MCF 10A (cell line): ENCODE measurements at regions not wholly inside any gene's neighbourhood (a gene's known extent, or its start where the extent isn't known, plus 50 kb on each side); places are given as distances from the start of the nearest gene placed in this dataset.

Source experiments
- BruUV-seq: library from RNA; stranded (reverse); fragments of 400-500 nt; replicated peaks from 2 replicates; lab custom pipeline; 2021; lab: Mats Ljungman, UMichigan
- CTCF ChIA-PET: fragments of 300-600 bp; sonication (Branson Sonifier 250); formaldehyde crosslinking; extraction: SDS; loops from one replicate; lab custom pipeline; 2021; ENCODE audit warnings: antibody characterized with exemption, inconsistent platforms; lab: Yijun Ruan, JAX
- POLR2A ChIA-PET: fragments of 300-600, 350-650 bp; sonication (Branson Sonifier 250); formaldehyde crosslinking; extraction: SDS; loops from one replicate; lab custom pipeline; 2020; ENCODE audit warnings: antibody characterized with exemption, inconsistent platforms; lab: Yijun Ruan, JAX
- DNase-seq: peaks from one replicate; pipeline ENCODE4 v3.0.0-alpha.2; 2018; ENCODE audit not compliant: unreplicated experiment
- H3K27ac Mint-ChIP-seq: one replicate; pipeline ENCODE4 v1.8.0; 2022; ENCODE audit warnings: mild to moderate bottlenecking, low read depth, mixed read lengths; ENCODE audit not compliant: unreplicated experiment
- H3K27me3 Mint-ChIP-seq: one replicate; pipeline ENCODE4 v1.8.0; 2022; ENCODE audit warnings: mixed read lengths; ENCODE audit not compliant: insufficient read depth, unreplicated experiment
- H3K36me3 Mint-ChIP-seq: one replicate; pipeline ENCODE4 v1.8.0; 2022; ENCODE audit warnings: mild to moderate bottlenecking, moderate library complexity, mixed read lengths; ENCODE audit not compliant: insufficient read depth, unreplicated experiment
- H3K4me1 Mint-ChIP-seq: one replicate; pipeline ENCODE4 v1.8.0; 2022; ENCODE audit warnings: mixed read lengths; ENCODE audit not compliant: insufficient read depth, unreplicated experiment
- H3K4me3 Mint-ChIP-seq: one replicate; pipeline ENCODE4 v1.8.0; 2022; ENCODE audit warnings: mild to moderate bottlenecking, moderate library complexity, mixed read lengths; ENCODE audit not compliant: unreplicated experiment
- H3K9me3 Mint-ChIP-seq: one replicate; pipeline ENCODE4 v1.8.0; 2022; ENCODE audit warnings: mixed read lengths; ENCODE audit not compliant: unreplicated experiment
- CTCF ChIP-seq: fragments of 200-600 bp; IDR thresholded peaks from one replicate; pipeline ENCODE4 v1.8.0; 2022; ENCODE audit warnings: antibody characterized with exemption, mild to moderate bottlenecking; ENCODE audit not compliant: unreplicated experiment
- intact Hi-C: fragments of 100-400 bp; cut with micrococcal nuclease; formaldehyde crosslinking; loops from 2 replicates; pipeline ENCODE4 v1.14.1; 2022

DNA sequence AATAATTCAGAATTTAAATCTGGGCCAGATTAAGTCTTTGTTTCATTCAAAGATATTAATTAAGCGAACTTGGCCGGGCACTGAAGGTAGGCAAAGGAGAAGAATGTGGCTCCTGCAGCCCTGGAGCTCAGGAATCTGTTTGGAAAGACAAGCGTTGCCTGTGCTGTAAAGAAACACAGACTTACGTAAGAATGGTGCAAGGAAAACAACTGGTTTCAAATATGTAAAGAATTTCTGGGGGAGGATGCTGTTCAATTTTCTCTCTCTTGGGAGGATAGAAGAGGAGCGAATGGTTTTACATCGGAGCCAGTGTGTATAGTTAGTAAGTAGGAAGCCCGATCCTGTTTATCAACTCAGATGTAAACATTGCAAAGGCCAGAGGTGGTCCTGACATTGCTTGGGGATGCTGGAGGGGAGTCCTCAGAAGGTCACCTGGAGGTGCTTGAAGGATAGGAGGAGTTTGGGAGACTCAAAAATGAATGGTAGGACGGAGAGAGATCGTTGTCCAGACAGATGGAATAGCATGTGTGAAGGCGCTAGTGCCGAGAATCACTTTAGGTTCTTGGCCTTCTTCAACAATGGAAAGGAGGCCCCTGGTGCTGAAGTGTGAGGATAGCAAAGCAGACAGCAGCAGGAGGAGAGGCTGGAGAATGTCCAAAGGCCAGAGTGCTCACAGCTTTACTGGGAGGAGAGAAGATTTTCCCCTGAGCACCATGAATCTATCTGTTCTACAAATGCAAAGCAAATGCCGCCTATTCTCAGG is 456.1 kb downstream of the LPIN1 start:
- intact Hi-C loops, result no loop called here
- H3K9me3 Mint-ChIP-seq, result no peaks in the 10 kb centered on the region
- no peaks in the 10 kb centered on the region for H3K27me3 Mint-ChIP-seq
- no peak for TF ChIP-seq CTCF
- CTCF ChIA-PET, result interaction anchor here (0.7 kb wide), 1 partner anchor 53 kb away, joined by 7 read pairs; no protein-coding TSS in a partner anchor
- no peak overlapping the region for H3K4me3 Mint-ChIP-seq
- POLR2A ChIA-PET, result no interaction called here
- no peaks in the 10 kb centered on the region for H3K36me3 Mint-ChIP-seq
- H3K27ac Mint-ChIP-seq, result no peak overlapping the region
- H3K4me1 Mint-ChIP-seq, result peaks cover 7% of the 10 kb centered on the region
- BruUV-seq, result no TSS peak
- DNase-seq, result peak; percentile 10

GRCh38 chr2:12203528-12203927 is 457.1 kb downstream of the LPIN1 start:
- POLR2A ChIA-PET, result interaction anchor here (0.7 kb wide), 1 partner anchor 143 kb away, joined by 3 read pairs; no protein-coding TSS in a partner anchor
- DNase-seq, result no peak
- Mint-ChIP-seq H3K36me3 (no peaks in the 10 kb centered on the region), H3K9me3 (no peaks in the 10 kb centered on the region), H3K4me1 (peaks cover 7% of the 10 kb centered on the region), H3K27ac (no peak overlapping the region), H3K27me3 (no peaks in the 10 kb centered on the region), H3K4me3 (no peak overlapping the region)
- BruUV-seq, result no TSS peak
- intact Hi-C loops, result no loop called here
- CTCF ChIA-PET, result no interaction called here
- TF ChIP-seq CTCF, result no peak

- ChIA-PET CTCF (no interaction called here), POLR2A (no interaction called here)
- H3K27ac Mint-ChIP-seq, result no peak overlapping the region
- peaks cover 7% of the 10 kb centered on the region for H3K4me1 Mint-ChIP-seq
- no peak for DNase-seq
- BruUV-seq, result no TSS peak
- H3K4me3 Mint-ChIP-seq, result no peak overlapping the region
- intact Hi-C loops, result no loop called here
- H3K27me3 Mint-ChIP-seq, result no peaks in the 10 kb centered on the region
- TF ChIP-seq CTCF, result no peak
- H3K9me3 Mint-ChIP-seq, result no peaks in the 10 kb centered on the region
- no peaks in the 10 kb centered on the region for H3K36me3 Mint-ChIP-seq
Measured at GRCh38 chr2:12205086-12205485, 458.7 kb downstream of the LPIN1 start.

- Mint-ChIP-seq H3K36me3 (no peaks in the 10 kb centered on the region), H3K4me3 (no peak overlapping the region), H3K27me3 (no peaks in the 10 kb centered on the region), H3K9me3 (no peaks in the 10 kb centered on the region), H3K4me1 (peaks cover 3% of the 10 kb centered on the region), H3K27ac (no peak overlapping the region)
- BruUV-seq, result no TSS peak
- DNase-seq, result no peak
- CTCF ChIA-PET, result no interaction called here
- TF ChIP-seq CTCF, result no peak
- intact Hi-C loops, result no loop called here
- POLR2A ChIA-PET, result no interaction called here
Measured at GRCh38 chr2:12207491-12207890, 461.1 kb downstream of the LPIN1 start.
